Hepatocyte (in vitro differentiated cells): ENCODE measurements at regions not wholly inside any gene's neighbourhood (a gene's known extent, or its start where the extent isn't known, plus 50 kb on each side); places are given as distances from the start of the nearest gene placed in this dataset.

Experiments used
- EZH2 ChIP-seq: fragments of 200-600 bp; sonication (generic); IDR thresholded peaks from 2 replicates; pipeline ENCODE4 v1.6.1; 2016; ENCODE audit warnings: antibody characterized with exemption, mild to moderate bottlenecking, borderline replicate concordance
- EZH2phosphoT487 ChIP-seq: fragments of 200-600 bp; sonication (generic); IDR thresholded peaks from one replicate; pipeline ENCODE4 v1.6.1; 2018; ENCODE audit warnings: antibody characterized with exemption, mild to moderate bottlenecking, low read depth, moderate library complexity; ENCODE audit not compliant: unreplicated experiment, severe bottlenecking

- TF ChIP-seq EZH2phosphoT487: no peak
- TF ChIP-seq EZH2: no peak
Measured at GRCh38 chr1:29414086-29414485, 177.8 kb downstream of the PTPRU start.
